GM18508 (cell line): ENCODE measurements at regions not wholly inside any gene's neighbourhood (a gene's known extent, or its start where the extent isn't known, plus 50 kb on each side); places are given as distances from the start of the nearest gene placed in this dataset.
"Not testable (repeated sequence)": the region's sequence is repeated elsewhere in the genome, so short reads cannot be mapped to it uniquely, and the experiment has no call there.

Experiments
- ATAC-seq: cut with Tn5 transposase; IDR thresholded peaks from one replicate; pipeline ENCODE4 v1.9.1; 2021; ENCODE audit warnings: moderate number of reproducible peaks; ENCODE audit not compliant: insufficient read depth, unreplicated experiment

- ATAC-seq = no peak
Observed at GRCh38 chr21:14630556-14631069, 84.5 kb upstream of the SAMSN1 start.

GRCh38 chr21:14629461-14629860 lies 83.3 kb upstream of the SAMSN1 start:
- ATAC-seq = no peak

DNA sequence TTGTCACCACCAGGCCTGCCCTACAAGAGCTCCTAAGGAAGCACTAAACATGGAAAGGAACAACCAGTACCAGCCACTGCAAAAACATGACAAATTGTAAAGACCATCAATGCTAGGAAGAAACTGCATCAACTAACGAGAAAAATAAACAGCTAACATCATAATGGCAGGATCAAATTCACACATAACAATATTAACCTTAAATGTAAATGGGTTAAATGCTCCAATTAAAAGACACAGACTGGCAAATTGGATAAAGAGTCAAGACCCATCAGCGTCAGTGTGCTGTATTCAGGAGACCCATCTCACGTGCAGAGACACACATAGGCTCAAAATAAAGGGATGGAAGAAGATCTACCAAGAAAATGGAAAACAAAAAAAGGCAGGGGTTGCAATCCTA lies 77.0 kb upstream of the SAMSN1 start:
- not testable (repeated sequence) for ATAC-seq

GRCh38 chr21:14620152-14620551 lies 74.0 kb upstream of the SAMSN1 start:
- ATAC-seq = no peak

GRCh38 chr21:14617871-14618270 lies 71.8 kb upstream of the SAMSN1 start:
- no peak for ATAC-seq

DNA sequence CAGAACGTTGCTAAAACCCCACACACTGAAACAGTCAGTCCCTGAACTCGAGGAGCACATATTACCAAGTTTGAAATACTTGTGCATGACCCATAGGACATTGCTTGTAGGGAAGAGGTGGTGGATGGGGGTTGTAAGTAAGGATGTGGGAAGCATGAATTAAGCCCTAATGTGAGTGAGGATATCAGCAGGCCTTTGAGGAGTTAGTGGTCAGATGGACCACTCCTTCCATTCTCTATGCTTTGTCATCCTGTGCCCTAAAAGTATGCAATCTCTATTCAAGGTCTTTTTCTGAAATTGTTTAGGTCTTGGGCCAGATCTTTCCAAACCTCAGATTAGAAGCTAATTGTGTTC lies 70.9 kb upstream of the SAMSN1 start:
- no peak for ATAC-seq

- ATAC-seq = no peak
Observed at GRCh38 chr21:14616380-14617039, 70.4 kb upstream of the SAMSN1 start.

DNA sequence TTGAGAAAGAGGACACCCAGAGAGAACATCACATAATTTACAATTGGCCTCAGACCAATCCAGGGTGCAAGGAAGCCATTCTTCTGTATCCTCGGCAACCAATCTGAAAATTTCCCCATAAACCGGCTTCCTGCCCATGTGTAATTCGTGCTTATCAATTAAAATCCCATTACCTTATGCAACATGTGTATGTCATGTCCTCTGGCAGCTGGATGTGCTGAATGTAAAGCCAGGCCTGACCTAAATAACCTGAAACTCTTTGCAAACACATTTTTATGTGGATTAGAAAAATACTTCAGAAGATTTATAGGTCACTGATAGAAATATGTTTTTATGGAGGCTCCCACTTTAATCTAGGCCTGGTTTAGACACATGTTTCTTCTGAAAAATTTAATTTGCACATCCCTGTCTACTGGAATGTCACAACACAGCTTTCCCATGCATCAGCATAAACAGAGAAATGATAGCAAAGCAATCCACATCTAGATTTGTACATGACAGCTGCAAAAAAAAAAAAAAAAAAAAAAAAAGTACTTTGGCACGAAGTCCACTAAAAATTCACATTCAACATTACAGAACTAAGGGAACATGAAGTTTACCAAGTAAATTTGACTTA lies 69.4 kb upstream of the SAMSN1 start:
- no peak for ATAC-seq

DNA sequence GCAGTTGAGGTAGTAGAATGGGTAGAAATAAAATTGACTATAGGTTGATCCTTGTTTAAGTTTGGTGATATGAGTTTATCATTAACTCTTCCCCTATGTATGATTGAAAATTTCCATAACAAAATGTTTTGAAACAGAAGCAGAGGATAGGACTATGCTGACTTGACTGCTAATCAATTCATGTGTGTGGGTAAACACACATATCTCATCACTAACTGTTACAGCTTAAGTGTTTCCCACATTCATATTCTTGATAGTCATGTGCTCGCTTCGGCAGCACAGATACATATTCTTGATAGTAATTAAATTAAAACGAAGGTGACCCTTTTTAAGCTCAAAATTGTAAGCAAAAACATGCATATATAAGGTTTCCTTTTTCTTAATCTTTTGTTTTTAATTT lies 68.2 kb upstream of the SAMSN1 start:
- no peak for ATAC-seq

DNA sequence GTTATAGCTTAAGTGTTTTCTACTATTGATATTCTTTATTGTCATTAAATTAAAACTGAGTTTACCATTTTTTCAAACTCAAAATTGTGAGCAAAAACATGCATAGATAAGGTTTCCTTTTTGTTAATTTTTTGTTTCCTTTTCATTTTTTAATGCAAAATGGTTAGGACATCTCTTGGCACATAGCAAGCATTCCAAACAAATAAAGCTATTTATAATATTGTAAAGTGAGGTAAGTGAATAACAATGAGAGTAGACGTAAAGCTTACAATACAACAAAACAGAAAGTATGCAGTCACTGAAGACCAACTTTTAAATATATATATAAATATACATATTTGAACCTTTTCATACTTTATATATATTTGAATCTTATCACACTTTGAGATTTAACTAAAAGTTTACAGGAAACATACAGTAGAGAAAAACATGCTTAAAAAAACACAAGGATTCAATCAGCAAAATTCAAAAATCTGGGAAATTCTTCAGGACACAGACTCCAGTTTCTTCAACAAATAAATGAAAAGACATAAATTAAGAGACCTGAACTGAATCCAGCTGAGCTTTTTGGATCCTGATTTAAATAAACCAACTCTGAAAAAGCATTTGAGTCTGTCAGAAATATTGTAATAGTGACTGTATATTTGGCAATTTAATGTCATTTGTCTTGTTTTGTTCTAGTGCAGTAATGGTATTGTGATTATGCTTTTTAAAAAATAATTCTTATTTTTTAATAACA lies 67.5 kb upstream of the SAMSN1 start:
- no peak for ATAC-seq

DNA sequence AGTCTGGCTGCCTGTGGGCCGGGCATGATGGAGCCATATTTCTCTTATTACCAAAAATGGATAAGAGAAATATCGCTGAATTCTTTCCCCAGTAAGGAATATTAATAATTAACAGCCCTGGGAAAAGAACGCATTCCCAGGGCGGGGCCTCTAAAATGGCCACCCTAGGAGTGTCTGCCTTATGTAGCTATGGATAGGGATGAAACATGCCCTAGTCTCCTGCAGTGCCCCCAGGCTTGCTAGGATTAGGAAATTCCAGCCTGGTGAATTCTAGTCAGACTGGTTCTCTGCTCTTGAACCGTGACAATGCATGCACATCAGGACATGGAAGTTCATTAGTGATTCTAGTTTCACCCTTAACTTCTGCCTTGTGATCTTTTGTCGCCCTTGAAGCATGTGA lies 64.0 kb upstream of the SAMSN1 start:
- ATAC-seq = not testable (repeated sequence)

DNA sequence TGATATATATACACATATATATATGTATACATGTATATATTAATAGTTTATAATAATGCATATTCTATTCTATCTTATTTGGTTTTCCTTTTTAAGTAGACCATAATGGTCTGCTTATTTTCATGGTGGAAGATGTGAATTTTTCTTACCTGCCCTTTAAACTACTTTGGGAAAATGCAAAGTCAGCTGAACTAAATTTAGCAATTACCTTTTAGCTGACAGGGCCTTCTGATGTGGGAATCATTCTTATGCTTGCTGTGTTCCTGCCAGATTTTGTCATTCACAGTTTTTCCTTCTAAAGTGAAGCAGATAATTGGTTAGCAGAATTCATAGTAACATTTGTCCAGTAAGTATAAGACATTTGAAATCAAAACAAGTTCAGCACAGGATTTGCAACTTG lies 63.2 kb upstream of the SAMSN1 start:
- ATAC-seq = no peak

DNA sequence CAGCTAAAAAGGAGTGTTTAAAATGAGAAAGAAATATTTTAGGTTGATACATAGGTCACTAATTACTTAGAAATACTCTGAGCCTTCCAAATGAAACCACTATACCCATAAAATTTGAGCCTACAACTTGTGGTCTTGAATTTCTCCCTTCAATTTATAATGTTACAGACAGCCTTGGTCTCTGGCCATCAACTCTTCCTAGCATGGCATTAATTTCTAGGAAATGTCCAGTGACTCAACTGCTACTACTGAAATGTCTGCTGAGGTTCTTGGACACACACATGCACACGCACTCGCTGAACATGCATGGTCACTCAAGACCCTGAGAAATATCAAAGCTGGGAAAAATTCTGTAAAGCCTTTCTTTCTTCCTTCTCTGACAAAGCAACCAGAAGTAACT lies 61.1 kb upstream of the SAMSN1 start:
- ATAC-seq = no peak

GRCh38 chr21:14603202-14603601 lies 57.1 kb upstream of the SAMSN1 start:
- ATAC-seq = no peak

DNA sequence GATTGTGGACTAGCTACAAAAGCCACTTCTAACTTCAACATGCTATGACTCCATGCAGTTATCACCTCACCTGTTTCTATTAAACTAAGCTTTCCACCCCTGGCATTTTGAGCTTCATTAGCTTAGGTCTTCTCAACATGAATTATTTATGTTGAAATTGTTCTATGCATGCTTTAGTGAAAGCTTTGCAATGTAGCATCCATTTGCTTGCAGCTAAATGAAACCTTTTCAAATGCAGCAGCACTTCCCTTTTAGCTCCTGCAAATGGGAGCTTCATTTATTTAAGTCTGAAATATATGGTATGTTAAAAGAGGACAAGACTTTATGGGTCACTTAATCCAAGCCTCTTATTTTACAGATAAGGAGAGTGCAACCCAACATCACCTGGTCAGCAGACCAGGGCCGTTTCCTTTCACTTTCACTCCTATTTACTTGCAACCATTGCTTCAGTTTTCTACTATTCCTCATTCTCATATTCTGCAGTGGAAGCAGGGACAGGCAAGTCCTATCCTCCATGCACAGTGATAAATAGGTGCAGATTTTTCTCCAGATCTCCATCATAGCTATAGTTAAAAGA lies 56.4 kb upstream of the SAMSN1 start:
- ATAC-seq = no peak

- ATAC-seq = no peak
Observed at GRCh38 chr21:14600569-14601297, 54.6 kb upstream of the SAMSN1 start.

DNA sequence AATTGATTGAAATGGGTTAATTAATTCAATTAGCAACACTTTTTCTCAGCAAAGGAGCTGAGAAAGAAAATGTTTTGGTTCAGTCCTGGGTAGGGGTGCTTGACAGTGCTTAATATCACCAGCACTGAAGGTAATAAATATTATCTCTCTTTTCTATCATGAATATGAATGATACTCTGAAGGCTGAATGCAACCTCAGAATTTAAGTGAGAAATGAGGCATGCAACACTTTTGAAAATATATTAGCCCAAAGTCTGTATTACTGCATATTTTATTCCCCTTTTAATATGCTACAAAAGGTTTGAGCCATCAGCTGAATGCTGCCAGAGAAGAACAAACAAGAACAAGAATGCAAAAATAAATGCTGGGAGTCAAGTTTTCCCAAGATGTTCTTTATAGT lies 52.0 kb upstream of the SAMSN1 start:
- no peak for ATAC-seq
